ENCODE measurements at regions not wholly inside any gene's neighbourhood (a gene's known extent, or its start where the extent isn't known, plus 50 kb on each side); places are given as distances from the start of the nearest gene placed in this dataset.
"Not testable (repeated sequence)": the region's sequence is repeated elsewhere in the genome, so short reads cannot be mapped to it uniquely, and the experiment has no call there.

DNA sequence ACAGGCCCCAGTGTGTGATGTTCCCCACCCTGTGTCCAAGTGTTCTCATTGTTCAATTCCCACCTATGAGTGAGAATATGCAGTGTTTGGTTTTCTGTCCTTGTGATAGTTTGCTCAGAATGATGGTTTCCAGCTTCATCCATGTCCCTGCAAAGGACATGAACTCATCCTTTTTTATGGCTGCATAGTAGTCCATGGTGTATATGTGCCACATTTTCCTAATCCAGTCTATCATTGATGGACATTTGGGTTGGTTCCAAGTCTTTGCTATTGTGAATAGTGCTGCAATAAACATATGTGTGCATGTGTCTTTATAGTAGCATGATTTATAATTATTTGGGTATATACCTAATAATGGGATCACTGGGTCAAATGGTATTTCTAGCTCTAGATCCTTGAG, 115.0 kb upstream of the TBX18 start:
- not testable (repeated sequence) for TF ChIP-seq POLR2AphosphoS5 (IDR thresholded peaks at IDR 0.05; ENCODE audit: borderline replicate concordance, low read depth, low read length); EZH2 (IDR thresholded peaks at IDR 0.05)
